GM23338 (cell line): ENCODE measurements at regions not wholly inside any gene's neighbourhood (a gene's known extent, or its start where the extent isn't known, plus 50 kb on each side); places are given as distances from the start of the nearest gene placed in this dataset.

Experiments
- CTCF ChIP-seq, 2 experiments: fragments of 200-600 bp in 1 of 2; sonication (generic) in 1 of 2; conservative IDR thresholded peaks; 2 replicates each; pipeline versions ENCODE4 v1.5.1 to v1.6.1; 2016 to 2017; ENCODE audit warnings: antibody characterized with exemption in 2 of 2, low read depth in 2 of 2, mild to moderate bottlenecking in 2 of 2, moderate library complexity in 1 of 2
- EZH2 ChIP-seq: fragments of 200-600 bp; sonication (generic); IDR thresholded peaks from one replicate; pipeline ENCODE4 v1.8.0; 2017; ENCODE audit warnings: antibody characterized with exemption, mild to moderate bottlenecking, low read depth; ENCODE audit not compliant: unreplicated experiment
- JUNB ChIP-seq: IDR thresholded peaks from one replicate; pipeline ENCODE4 v1.6.1; 2016; ENCODE audit warnings: antibody characterized with exemption; ENCODE audit not compliant: unreplicated experiment
- POLR2AphosphoS5 ChIP-seq: IDR thresholded peaks from 2 replicates; pipeline ENCODE4 v1.6.1; 2016; ENCODE audit warnings: antibody characterized with exemption, low read depth
- TF ChIP-seq, protein P1 (sequence below): IDR thresholded peaks from one replicate; pipeline ENCODE4 v1.6.1; 2018; ENCODE audit warnings: antibody characterized with exemption; ENCODE audit not compliant: unreplicated experiment

DNA sequence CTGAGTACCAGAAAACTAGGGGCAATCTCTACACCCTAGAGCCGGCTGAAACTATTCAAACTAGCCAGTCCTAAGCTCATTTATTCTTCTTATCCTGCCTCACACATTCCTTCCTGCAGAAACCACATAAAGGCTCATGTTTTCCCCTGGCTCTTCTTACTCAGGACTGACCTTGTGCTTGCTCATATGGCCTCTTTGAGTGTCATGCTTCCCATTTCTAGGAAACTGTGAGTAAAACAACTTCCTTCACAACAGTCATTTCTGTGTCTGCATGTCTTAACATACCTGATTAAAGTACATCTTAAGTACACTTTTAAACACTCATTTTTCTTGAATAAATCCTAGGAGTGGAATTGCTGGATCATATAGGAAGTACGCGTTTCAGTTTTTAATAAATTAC lies 52.3 kb upstream of the KIAA1217 start:
- no peak for TF ChIP-seq JUNB
- TF ChIP-seq CTCF (conservative IDR thresholded peaks at IDR 0.05; ENCODE audit: low read depth in 2 of 2): no peak
- TF ChIP-seq, protein P1, sequence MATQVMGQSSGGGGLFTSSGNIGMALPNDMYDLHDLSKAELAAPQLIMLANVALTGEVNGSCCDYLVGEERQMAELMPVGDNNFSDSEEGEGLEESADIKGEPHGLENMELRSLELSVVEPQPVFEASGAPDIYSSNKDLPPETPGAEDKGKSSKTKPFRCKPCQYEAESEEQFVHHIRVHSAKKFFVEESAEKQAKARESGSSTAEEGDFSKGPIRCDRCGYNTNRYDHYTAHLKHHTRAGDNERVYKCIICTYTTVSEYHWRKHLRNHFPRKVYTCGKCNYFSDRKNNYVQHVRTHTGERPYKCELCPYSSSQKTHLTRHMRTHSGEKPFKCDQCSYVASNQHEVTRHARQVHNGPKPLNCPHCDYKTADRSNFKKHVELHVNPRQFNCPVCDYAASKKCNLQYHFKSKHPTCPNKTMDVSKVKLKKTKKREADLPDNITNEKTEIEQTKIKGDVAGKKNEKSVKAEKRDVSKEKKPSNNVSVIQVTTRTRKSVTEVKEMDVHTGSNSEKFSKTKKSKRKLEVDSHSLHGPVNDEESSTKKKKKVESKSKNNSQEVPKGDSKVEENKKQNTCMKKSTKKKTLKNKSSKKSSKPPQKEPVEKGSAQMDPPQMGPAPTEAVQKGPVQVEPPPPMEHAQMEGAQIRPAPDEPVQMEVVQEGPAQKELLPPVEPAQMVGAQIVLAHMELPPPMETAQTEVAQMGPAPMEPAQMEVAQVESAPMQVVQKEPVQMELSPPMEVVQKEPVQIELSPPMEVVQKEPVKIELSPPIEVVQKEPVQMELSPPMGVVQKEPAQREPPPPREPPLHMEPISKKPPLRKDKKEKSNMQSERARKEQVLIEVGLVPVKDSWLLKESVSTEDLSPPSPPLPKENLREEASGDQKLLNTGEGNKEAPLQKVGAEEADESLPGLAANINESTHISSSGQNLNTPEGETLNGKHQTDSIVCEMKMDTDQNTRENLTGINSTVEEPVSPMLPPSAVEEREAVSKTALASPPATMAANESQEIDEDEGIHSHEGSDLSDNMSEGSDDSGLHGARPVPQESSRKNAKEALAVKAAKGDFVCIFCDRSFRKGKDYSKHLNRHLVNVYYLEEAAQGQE: no peak
- TF ChIP-seq EZH2: no peak
- no peak for TF ChIP-seq POLR2AphosphoS5
